HEK293T (cell line): ENCODE measurements at regions not wholly inside any gene's neighbourhood (a gene's known extent, or its start where the extent isn't known, plus 50 kb on each side); places are given as distances from the start of the nearest gene placed in this dataset.

Experiments
- FOXA1 ChIP-seq: fragments of 450-650 bp; IDR thresholded peaks from 2 replicates; pipeline ENCODE4 v1.6.1; 2016; ENCODE audit warnings: mild to moderate bottlenecking
- SUZ12 ChIP-seq: fragments of 450-650 bp; IDR thresholded peaks from 2 replicates; pipeline ENCODE4 v1.6.1; 2016; ENCODE audit warnings: mild to moderate bottlenecking

- TF ChIP-seq SUZ12 (no peak), FOXA1 (no peak)
Measured at GRCh38 chr2:4972472-4972871, 719.7 kb upstream of the SOX11 start.
